HG02642 (cell line): ENCODE measurements at regions not wholly inside any gene's neighbourhood (a gene's known extent, or its start where the extent isn't known, plus 50 kb on each side); places are given as distances from the start of the nearest gene placed in this dataset.

Source experiments
- ATAC-seq: cut with Tn5 transposase; IDR thresholded peaks from one replicate; pipeline ENCODE4 v1.9.1; 2021; ENCODE audit warnings: mild to moderate bottlenecking; ENCODE audit not compliant: unreplicated experiment, poor library complexity

DNA sequence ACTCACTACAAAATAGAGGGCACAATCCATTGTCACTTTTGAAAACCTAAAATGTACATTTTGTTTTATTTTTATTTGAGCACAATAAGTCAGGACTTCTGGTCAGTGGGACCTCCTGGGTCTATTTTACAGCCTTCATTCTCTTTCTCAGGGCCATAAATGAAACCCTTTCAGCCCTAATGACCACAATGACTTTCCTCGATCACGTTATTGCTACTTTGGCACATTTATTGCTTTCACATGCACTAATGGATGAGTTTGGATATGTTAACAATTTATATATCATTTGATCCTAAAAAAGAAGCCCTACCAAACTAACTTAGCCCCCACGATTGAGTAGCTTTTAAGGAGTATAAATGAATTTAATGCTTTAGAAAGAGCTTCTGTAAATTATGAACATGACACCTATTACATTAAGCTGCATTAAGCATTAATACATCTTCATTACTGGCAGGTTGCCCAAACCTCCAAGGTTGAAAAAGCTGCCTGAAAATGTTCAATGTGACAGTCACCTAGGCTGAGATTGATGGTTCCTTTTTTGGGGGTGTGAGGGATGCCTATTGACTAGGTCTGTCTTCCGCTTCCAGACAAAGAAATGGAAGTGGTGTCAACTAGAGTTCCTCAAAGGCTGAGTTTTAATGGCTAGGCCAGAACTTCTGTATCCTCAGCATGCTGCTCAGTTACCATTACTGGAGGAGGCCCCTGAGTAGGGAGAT, 296.4 kb downstream of the GPAT3 start:
- no peak for ATAC-seq

DNA sequence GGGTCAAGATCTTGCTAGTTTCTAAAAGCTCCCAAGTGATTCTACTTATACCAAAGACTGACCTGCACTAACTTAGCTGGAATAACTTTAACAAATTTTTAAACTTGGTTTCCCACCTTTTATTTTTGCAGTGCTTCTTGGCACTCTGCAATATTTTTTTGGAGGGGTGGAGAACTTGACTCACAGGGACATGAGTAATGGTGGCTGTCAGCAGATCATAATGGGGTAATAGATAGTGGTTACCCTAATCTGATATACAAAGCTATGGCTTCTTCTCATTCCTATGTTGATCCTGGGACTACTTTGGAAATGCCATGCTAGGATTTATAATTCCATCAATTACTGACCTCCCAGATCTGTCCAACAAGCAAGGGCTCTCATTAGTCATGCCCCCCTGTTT, 295.7 kb downstream of the GPAT3 start:
- ATAC-seq = no peak

DNA sequence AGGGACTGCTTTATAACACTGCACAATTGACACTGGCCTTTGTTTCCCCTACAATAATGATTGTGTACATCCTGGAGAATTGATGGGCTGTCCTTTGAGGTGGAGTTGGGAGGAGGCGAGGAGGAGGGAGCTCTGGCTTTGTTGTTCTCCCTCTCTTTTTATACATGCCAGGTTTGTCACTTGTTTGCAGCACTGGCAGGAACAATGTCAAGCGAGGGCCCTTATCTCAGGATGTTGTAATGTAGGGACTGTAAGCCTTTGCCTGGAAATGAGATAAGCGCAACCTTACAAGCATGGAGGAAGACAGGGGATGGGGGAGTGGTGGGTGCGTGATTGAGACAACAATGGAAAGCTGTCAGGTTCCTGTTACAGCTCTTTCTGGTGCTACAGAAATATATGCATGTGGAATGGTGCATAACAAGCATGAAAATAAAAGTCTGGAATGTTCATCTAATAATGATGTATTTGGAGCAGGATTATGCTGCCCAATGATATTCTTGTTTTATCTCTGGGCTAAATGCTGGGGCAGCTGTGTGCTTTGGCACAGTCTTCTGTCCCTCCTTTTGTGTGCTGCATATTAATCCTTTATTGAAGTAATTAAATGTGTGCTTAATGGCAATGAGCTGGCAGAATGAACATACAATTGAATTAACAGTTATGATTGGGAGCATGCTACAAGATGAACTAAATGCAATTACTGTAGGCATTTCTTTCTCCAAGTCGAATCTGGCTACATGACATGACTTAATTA, 294.4 kb downstream of the GPAT3 start:
- ATAC-seq = no peak

DNA sequence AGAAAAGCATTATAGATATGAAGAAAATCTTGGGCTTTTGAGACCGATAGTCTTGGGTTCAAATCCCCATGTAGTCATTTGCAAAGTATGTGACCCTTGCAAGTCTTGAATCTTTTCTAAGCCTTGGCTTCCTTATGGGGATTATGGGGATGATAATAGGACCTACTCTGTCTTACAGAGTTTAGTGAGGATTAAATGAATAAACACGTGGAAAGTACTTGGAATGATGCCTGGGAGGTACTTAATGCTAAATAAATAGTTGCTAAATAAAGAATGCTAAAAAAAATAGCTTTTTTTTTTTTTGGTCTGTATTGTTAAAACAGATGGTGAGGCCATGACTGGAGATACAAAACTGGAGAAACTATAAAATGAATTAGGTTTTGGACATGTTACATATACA, 292.7 kb downstream of the GPAT3 start:
- no peak for ATAC-seq

DNA sequence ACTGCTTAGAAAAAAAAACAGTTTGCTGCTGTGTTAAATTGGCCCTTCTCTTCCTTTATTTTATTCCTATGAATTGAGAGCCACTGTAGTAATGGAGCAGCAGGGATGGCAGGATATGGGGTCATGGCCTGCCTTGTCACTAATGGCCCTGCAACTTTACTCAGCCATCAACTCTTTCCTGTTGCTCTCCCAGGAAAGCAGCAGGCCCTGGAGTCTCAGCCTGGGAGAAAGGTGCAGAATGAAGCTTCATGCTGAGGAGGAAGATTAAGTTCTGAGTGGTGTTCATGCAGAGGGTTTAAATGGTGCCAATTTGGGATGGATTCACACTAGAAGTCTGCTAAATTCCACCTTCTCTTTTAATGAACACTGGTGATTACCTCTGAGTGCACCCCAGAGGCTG, 285.6 kb downstream of the GPAT3 start:
- no peak for ATAC-seq

DNA sequence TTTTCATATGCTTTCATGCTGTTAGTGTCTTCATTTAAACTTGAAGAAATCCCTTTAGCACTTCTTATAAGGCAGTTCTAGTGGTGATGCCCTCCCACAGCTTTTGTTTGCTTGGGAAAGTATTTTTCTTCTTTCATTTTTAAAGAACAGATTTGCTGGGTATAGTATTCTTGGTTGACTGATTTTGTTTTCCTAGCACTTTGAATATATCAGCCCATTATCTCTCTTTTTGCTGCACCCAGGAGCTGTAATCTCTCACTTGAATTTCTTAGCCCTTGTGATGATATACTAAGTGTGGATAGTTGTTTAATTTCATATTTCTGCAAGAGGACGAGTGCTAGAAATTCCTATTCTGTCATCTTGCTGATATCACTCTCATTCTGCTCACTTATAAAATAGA, 283.7 kb downstream of the GPAT3 start:
- no peak for ATAC-seq

DNA sequence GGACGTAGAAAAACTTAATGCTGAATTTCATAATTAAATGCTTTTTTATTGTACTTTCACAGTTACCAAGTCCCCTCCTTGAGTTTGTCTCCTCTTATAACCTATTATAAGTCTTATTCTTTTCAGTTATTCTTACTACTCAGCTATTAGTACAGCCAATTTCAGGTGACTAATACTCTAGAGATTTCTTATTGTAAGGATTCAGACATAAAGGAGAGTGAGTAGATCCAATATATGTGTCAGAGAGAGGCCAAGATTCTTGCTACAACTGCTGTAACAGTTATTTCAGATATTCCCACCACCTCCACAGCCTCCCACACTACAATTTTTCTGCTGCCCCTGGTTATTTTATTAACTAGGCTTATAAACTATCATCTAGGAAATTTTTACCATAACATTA, 274.5 kb downstream of the GPAT3 start:
- ATAC-seq = no peak

DNA sequence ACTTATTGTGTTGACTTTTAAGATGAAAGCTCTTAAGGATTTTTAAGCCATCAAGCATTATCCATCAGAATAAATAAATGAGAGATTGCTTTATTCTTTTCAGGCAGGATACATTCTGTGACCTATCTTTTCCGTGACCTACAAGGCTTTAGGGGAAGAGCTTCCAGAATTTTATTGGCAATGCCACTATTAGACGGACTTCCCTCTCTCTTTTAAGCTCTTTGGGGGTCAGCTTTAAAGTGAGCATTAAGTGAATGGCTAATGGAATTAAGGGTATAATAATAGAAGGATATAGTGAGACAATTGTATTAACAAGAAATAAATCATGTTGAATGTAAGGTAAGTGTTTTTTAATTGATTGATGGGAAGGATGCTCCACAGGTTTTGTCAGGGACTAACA, 273.7 kb downstream of the GPAT3 start:
- ATAC-seq = no peak

DNA sequence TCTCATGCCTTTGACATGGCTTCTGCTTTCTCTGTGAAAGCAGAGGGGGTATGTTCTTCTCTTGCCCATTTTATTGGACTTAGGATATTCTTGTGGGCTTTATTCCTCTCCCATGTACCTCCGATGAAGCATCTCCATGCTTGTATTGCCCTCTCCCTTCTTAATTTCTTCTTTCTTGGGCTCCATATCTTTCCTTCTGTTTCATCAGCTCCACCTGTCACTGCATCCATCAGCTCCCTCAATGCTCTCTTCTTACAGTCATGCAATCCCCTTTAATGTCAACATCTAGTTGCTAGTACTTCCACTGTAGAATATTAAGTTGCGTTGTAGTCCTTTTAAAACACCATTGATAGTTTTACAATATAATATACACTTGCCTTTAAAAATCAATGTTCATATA, 257.6 kb downstream of the GPAT3 start:
- no peak for ATAC-seq

DNA sequence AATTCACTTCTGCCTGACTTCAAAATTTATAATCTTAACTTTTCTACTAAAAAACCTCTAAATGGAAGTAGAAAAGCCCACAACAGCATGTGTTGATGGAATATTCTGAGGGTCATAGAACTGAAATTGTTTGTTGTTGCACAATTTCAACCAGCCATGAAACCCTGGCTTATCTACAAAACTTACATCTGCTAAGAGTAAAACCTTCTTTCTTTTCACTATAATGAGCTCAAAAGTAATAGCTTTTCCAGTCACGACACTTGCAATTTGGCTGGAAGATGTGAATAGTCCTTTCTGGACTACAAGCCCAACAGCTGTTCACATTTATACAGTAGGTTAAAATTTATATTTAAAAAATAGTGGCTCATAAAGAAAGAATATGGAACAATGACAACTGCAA, 250.0 kb downstream of the GPAT3 start:
- ATAC-seq = no peak

DNA sequence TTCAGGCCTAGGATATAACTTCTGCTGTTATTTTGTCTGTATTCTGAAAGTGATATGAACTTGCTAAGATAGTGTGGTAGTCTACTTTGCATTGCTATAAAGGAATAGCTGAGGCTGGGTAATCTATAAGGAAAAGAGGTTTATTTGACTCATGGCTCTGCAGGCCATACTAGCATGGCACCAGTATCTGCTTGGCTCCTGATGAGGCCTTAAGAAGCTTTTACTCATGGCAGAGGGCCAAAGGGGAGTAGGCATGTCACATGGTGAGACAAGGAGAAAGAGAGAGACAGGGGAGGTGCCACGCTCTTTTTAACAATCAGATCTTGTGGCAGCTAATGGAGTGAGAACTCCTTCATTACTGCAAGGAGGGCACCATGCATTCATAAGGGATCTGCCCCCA, 247.3 kb downstream of the GPAT3 start:
- no peak for ATAC-seq

DNA sequence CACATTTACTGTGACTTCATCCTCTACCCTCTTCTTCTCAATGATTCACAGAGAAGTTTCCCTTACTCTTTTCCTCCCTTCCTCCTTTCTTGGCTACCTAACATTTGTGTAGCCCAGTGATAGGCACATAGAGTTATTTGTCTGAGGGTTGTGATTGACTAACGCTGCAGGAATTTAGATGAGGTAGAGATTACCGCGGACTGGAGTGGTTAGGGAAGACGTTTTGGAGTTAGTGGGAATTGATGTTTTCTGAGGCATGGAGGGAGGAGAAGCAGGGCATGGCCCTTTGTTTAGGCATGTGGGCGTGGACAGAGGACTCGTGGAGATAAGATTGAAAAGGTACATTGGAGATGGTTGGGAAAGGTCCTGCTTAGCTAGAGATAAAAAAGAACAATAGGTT, 246.7 kb downstream of the GPAT3 start:
- ATAC-seq = no peak

DNA sequence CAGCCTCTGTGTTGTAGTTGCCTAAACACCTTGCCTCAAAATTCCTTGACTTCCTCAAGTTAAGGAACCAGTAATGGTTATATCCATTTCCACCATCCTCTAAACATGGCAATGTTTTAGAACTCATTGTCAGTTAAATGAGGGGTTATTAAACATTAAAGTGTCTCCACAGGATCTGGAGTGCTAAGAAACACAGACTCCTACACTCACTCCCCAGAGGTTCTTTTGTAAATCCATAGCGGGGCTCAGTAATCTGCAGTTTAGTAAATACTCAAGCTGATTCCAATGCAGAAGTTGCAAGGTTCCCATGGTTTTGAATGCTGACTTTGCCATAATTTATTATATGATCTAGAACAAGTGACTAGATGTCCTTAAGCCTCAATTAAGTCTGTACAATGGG, 245.5 kb downstream of the GPAT3 start:
- ATAC-seq = no peak

DNA sequence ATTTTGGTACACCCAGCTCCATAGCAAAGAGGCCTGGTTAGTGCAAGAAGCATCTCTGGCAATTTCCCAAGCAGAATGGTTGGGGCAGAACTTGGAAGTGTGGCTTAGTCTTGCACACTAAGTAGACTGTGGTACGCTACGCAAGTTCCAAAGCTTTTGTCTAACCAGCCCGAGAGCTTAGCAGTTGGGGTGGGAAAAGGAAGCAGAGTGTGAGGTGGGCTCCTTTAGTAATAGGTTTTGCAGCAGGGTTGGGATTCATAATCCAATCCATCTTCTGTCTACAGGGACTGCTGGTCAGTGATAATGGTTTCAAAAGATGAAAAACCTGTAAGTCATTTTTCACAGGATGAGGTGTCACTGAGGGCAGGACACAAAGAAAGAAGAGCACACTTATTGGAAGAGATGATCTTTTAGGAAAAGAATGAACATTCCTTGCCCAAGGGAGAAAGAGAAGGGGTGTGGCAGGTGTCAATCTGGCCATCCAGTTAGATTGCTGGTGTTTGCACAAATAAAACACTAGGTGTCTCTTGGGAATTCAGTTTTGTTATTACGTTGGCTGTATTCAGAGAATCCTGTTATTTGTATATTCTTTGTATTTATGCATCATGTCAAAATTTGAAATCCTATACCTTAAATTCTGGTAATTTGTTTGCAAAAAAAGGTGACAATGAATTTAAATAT, 244.3 kb downstream of the GPAT3 start:
- no peak for ATAC-seq

DNA sequence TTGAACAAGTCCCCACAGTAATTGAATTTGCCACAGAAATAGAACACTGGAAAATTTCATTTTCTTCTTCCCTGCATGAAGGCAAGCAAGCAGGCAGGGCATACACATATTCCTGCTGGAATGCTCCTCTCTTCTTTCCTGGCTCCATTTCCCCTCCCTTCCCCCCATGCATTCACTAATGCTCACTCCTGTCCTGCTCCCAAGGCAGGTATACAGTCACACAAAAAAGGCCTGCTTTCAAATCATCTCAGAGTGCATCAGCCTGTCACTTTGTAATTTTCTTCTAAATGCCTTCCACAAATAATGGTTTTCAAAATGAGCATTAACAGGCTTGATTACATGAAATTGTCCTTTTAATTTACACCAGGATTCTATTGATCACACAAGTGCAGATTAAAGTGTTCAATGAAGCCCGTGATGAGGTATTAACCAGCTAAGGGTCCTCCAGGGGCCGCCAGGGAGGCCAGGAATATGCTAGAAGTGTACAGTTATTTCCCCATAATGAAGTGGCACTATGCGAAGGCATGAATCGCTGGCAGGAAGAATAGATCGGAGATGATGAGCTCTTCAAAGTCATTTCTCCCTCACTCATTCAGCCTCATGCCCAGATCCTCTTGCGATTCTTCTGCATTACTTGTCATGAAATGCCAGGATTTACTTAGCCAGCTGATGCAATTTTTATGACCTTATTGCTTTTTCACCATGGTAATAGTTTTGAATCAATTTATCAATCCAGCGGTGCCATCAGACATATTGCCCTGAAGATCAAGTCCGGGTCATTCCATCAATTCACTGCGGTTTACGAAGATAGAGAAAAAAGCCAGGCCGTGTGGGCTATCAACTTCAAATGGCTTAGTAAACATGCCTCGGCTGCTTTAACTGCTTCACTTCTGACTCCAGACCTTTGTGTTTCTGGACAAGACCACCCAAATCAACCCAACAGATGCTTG, 243.5 kb downstream of the GPAT3 start:
- no peak for ATAC-seq

DNA sequence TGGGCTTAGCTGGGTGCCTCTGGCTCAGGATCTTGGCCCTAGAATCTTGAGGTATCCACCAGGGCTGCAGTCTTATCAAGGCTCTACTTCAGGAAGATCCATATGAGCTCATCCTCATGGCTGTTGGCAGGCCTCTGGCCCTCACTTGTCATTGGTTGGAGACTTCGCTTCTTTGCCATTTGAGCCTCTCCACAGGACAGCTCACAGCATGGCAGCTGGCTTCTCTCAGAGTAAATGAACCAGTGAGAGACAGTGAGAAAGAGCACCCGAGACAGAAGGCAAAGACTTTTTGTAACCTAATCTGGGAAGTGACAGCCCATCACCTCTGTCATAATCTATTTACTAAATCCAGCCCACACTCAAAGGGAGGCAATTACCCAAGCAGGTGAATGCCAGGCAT, 236.8 kb downstream of the GPAT3 start:
- no peak for ATAC-seq

DNA sequence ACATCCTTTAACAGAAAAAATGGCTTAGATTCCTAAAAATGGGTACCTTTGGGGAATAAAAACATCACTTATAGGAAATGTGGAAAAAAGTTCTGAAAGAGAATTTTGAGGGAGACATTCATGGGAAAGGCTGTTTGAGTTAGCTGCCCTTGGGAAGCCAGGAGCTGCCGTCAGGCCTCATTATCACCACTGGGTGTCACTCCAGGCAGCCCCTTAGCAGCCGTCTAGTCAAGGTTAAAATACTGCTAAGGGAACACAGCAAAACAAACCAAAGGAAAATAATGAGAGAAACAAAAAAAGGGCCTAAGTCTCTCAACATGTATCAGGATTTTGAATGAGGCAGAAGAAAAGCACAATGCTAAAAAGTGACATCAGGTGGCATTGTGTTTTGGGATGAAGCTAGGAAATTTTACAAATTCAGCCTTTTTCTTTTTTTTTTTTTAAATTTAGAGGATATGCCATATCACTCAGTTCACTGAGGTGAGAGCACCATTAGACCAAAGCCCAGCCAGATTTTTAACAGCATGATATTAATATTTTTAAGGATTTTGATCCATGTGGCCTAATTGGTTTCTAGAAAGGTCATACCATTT, 235.3 kb downstream of the GPAT3 start:
- peak; percentile 54 for ATAC-seq

DNA sequence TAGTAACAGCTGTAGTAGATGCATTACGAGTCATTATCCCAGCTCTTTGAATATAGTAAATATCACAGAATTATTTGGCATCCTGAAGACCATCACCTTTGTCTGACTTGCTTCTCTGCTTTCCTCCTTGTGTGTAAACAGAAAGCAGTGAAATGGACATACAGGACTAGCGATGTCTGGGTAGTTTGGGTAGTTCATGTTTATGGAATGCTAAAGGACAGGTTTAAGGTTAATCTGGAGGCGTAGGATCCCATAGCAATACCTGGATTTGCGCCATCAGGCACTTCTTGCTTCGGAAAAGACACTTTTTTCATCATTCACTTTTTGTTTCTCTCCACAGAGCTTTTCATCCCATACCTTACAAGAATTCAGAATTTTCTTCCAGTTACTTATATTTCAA, 232.2 kb downstream of the GPAT3 start:
- ATAC-seq = no peak

DNA sequence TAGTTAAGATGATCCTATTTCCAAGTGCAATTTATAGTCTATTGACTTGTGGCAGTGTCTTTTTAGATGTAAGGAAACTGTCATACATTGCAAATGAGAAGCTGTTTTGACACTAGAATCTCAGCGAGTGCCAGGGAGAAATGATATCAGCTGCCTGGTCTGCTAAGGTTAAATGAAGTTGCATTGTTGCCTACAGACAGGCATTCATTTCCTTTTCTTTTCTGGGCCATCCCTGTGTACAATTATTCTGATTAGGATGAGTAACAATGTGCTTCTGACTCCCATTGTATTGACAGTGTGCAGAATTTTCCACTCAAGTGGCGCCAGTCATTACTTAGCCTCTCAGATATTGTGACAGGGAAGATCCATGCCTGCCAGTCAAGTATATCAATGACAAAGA, 231.2 kb downstream of the GPAT3 start:
- ATAC-seq = no peak

DNA sequence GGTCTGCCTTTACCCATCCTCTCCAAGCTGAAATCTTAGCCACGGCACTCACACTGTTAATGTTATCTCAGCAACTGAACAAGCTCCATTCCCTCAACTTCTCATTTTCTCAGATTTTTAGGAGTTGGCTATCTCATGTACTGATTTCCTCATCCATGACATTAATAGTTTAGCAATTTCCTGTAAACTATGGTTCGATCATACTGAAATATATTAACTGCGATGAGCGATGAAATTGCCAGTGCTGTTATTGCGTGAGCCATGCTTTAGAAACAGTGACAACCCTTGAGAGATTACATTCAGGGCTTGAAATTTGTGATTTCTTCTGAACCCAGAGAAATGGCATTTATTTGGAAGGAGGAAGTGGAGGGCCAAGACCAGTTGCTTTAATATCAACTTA, 223.7 kb downstream of the GPAT3 start:
- no peak for ATAC-seq
